Embryonic facial prominence (tissue), 1 donor: ENCODE measurements at regions not wholly inside any gene's neighbourhood (a gene's known extent, or its start where the extent isn't known, plus 50 kb on each side); places are given as distances from the start of the nearest gene placed in this dataset.

Source experiments
- DNase-seq: peaks from one replicate; pipeline ENCODE4 v3.0.0-alpha.2; 2016; ENCODE audit errors: extremely low spot score

GRCh38 chr18:51721996-51722395 is 524.5 kb upstream of the MEX3C start:
- DNase-seq, result no peak

- no peak for DNase-seq
Observed at GRCh38 chr18:51724790-51725721, 527.6 kb upstream of the MEX3C start.

GRCh38 chr18:51726614-51727013 is 529.1 kb upstream of the MEX3C start:
- DNase-seq, result no peak

- no peak for DNase-seq
Observed at GRCh38 chr18:51727780-51728179, 530.3 kb upstream of the MEX3C start.

GRCh38 chr18:51731070-51731469 is 533.6 kb upstream of the MEX3C start:
- DNase-seq, result no peak

GRCh38 chr18:51734576-51734975 is 537.1 kb upstream of the MEX3C start:
- no peak for DNase-seq

- no peak for DNase-seq
Observed at GRCh38 chr18:51739044-51739666, 541.7 kb upstream of the MEX3C start.

GRCh38 chr18:51751901-51752300 is 554.4 kb upstream of the MEX3C start:
- no peak for DNase-seq

GRCh38 chr18:51753365-51754057 is 556.0 kb upstream of the MEX3C start:
- DNase-seq, result no peak

GRCh38 chr18:51754566-51754965 is 557.1 kb upstream of the MEX3C start:
- no peak for DNase-seq

- no peak for DNase-seq
Observed at GRCh38 chr18:51757255-51757924, 559.9 kb upstream of the MEX3C start.

GRCh38 chr18:51762373-51762772 is 564.9 kb upstream of the MEX3C start:
- DNase-seq, result no peak

- DNase-seq, result no peak
Observed at GRCh38 chr18:51765606-51766360, 568.3 kb upstream of the MEX3C start.

- no peak for DNase-seq
Observed at GRCh38 chr18:51767293-51767692, 569.8 kb upstream of the MEX3C start.

- no peak for DNase-seq
Observed at GRCh38 chr18:51778115-51778514, 561.9 kb upstream of the DCC start.

- DNase-seq, result no peak
Observed at GRCh38 chr18:51789871-51790270, 550.1 kb upstream of the DCC start.

- DNase-seq, result no peak
Observed at GRCh38 chr18:51801514-51801913, 538.5 kb upstream of the DCC start.

GRCh38 chr18:51802569-51803428 is 537.2 kb upstream of the DCC start:
- DNase-seq, result no peak

GRCh38 chr18:51807336-51807735 is 532.7 kb upstream of the DCC start:
- DNase-seq, result no peak

- no peak for DNase-seq
Observed at GRCh38 chr18:51811883-51812282, 528.1 kb upstream of the DCC start.
